T-helper 17 cell (primary cell): ENCODE measurements at regions not wholly inside any gene's neighbourhood (a gene's known extent, or its start where the extent isn't known, plus 50 kb on each side); places are given as distances from the start of the nearest gene placed in this dataset.
"Not testable (repeated sequence)": the region's sequence is repeated elsewhere in the genome, so short reads cannot be mapped to it uniquely, and the experiment has no call there.

Source experiments
- ATAC-seq: fragments of 150-1000 bp; cut with Tn5 transposase; 2 replicates; pipeline ENCODE4 v1.10.0; 2021; ENCODE audit warnings: mild to moderate bottlenecking, moderate library complexity
- DNase-seq, 3 donors: peaks; one replicate each; pipeline versions ENCODE4 v3.0.0 to v3.0.0-alpha.2; 2020 to 2021
- H3K9me3 ChIP-seq: one replicate; pipeline ENCODE4 v1.7.0; 2013; ENCODE audit warnings: low read length, mild to moderate bottlenecking; ENCODE audit not compliant: control insufficient read depth, poor library complexity, severe bottlenecking
- H3K27ac Mint-ChIP-seq: one replicate; pipeline ENCODE4 v1.8.0; 2022; ENCODE audit warnings: mild to moderate bottlenecking, moderate library complexity, mixed read lengths
- H3K27me3 Mint-ChIP-seq: one replicate; pipeline ENCODE4 v1.8.0; 2022; ENCODE audit warnings: mixed read lengths
- H3K36me3 Mint-ChIP-seq: one replicate; pipeline ENCODE4 v1.8.0; 2022; ENCODE audit warnings: low read depth, mixed read lengths
- H3K4me1 Mint-ChIP-seq: one replicate; pipeline ENCODE4 v1.8.0; 2022; ENCODE audit warnings: mild to moderate bottlenecking, mixed read lengths
- H3K4me3 Mint-ChIP-seq: one replicate; pipeline ENCODE4 v1.8.0; 2022; ENCODE audit warnings: mild to moderate bottlenecking, moderate library complexity, mixed read lengths

GRCh38 chr3:43795491-43795890 is 104.8 kb downstream of the ABHD5 start:
- no peak overlapping the region for H3K4me3 Mint-ChIP-seq
- H3K9me3 ChIP-seq: no peaks in the 10 kb centered on the region
- H3K4me1 Mint-ChIP-seq: no peaks in the 10 kb centered on the region
- H3K27me3 Mint-ChIP-seq: peaks cover 36% of the 10 kb centered on the region
- H3K36me3 Mint-ChIP-seq: peaks cover 7% of the 10 kb centered on the region
- H3K27ac Mint-ChIP-seq: no peak overlapping the region
- ATAC-seq: no peak
- DNase-seq: no peak

GRCh38 chr3:43796041-43796596 is 105.4 kb downstream of the ABHD5 start:
- peaks cover 6% of the 10 kb centered on the region for H3K36me3 Mint-ChIP-seq
- no peaks in the 10 kb centered on the region for H3K9me3 ChIP-seq
- no peak overlapping the region for H3K4me3 Mint-ChIP-seq
- DNase-seq (no peak), ATAC-seq (no peak)
- no peak overlapping the region for H3K27ac Mint-ChIP-seq
- H3K27me3 Mint-ChIP-seq: peaks cover 34% of the 10 kb centered on the region
- no peaks in the 10 kb centered on the region for H3K4me1 Mint-ChIP-seq

DNA sequence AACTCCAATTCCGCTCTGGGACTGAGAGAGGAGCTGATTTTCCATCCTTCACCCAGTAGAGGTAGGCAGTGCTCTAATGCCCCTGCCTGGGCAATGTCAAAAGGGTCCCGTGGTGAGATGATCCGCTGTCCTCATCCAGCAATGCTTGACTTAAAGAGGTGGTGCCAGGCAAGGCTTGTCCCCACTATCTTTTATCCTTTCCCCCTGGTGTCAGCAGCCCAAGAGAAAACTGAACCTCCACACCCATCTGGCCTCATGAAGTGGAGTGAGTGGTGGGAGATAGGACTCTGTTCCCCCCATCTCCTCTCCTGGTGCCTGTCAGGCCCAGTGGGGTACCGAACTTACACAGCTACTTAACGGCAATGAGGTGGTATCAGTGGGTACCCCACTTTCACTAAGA is 107.1 kb downstream of the ABHD5 start:
- H3K4me3 Mint-ChIP-seq: no peak overlapping the region
- H3K36me3 Mint-ChIP-seq: peaks cover 2% of the 10 kb centered on the region
- H3K9me3 ChIP-seq: no peaks in the 10 kb centered on the region
- ATAC-seq (no peak), DNase-seq (no peak)
- H3K27me3 Mint-ChIP-seq: peaks cover 23% of the 10 kb centered on the region
- no peak overlapping the region for H3K27ac Mint-ChIP-seq
- H3K4me1 Mint-ChIP-seq: no peaks in the 10 kb centered on the region

- Mint-ChIP-seq H3K4me1 (no peaks in the 10 kb centered on the region), H3K36me3 (no peaks in the 10 kb centered on the region), H3K27me3 (peaks cover 4% of the 10 kb centered on the region), H3K4me3 (no peak overlapping the region), H3K27ac (no peak overlapping the region)
- H3K9me3 ChIP-seq: no peaks in the 10 kb centered on the region
- DNase-seq (no peak), ATAC-seq (no peak)
Observed at GRCh38 chr3:43810797-43811196, 120.1 kb downstream of the ABHD5 start.

DNA sequence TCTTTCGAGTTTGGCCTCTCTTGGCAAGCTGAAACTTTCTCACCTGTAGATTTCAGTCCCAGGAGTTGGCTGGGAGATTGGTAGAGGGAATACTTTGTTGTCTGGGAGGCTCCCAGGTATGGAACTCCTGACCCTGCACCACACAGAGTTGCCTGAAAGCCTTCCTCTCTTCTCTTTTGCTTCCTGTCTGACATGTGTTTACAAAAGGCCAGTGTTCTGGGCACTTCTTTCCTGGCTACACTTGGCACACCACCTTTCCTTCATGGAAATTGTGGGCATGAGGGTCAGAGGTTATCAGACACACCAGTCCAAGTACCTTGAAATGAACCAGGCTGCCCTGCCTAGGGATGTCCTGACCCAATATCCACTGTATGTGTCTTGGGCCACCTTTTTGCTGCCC is 123.7 kb downstream of the ABHD5 start:
- no peaks in the 10 kb centered on the region for H3K9me3 ChIP-seq
- no peaks in the 10 kb centered on the region for H3K27me3 Mint-ChIP-seq
- ATAC-seq: no peak
- H3K4me1 Mint-ChIP-seq: peaks cover 4% of the 10 kb centered on the region
- no peak overlapping the region for H3K4me3 Mint-ChIP-seq
- DNase-seq: no peak
- H3K27ac Mint-ChIP-seq: no peak overlapping the region
- H3K36me3 Mint-ChIP-seq: no peaks in the 10 kb centered on the region

- H3K4me3 Mint-ChIP-seq: no peak overlapping the region
- H3K27me3 Mint-ChIP-seq: peaks cover 4% of the 10 kb centered on the region
- H3K27ac Mint-ChIP-seq: no peak overlapping the region
- no peaks in the 10 kb centered on the region for H3K36me3 Mint-ChIP-seq
- peaks cover 4% of the 10 kb centered on the region for H3K4me1 Mint-ChIP-seq
- H3K9me3 ChIP-seq: no peaks in the 10 kb centered on the region
- ATAC-seq (no peak), DNase-seq (no peak)
Observed at GRCh38 chr3:43816372-43816771, 125.6 kb downstream of the ABHD5 start.

GRCh38 chr3:43817064-43817463 is 126.3 kb downstream of the ABHD5 start:
- Mint-ChIP-seq H3K4me3 (no peak overlapping the region), H3K36me3 (no peaks in the 10 kb centered on the region), H3K27me3 (peaks cover 7% of the 10 kb centered on the region), H3K4me1 (peaks cover 4% of the 10 kb centered on the region), H3K27ac (peak overlapping the region; percentile 12)
- no peak for DNase-seq
- H3K9me3 ChIP-seq: no peaks in the 10 kb centered on the region
- ATAC-seq: no peak

- no peak overlapping the region for H3K27ac Mint-ChIP-seq
- no peak for ATAC-seq
- H3K9me3 ChIP-seq: no peaks in the 10 kb centered on the region
Observed at GRCh38 chr3:43817825-43818224, 127.1 kb downstream of the ABHD5 start.

DNA sequence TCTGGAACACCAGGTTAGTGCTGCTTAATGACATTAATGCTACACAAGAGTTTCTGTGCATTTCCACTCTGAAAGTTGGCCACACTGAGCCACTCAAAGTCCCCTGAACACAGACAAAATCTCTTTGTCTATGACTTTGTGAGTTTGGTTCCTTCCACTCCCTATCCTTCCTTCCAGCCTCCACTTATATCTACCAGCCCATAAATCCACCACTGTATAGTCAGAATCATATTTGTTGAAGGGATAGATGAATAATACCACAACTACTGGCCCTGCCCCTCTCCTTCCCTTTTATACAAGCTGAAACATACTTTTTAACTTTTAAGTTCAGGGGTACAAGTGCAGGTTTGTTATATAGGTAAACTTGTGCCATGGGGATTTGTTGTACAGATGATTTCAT is 127.5 kb downstream of the ABHD5 start:
- Mint-ChIP-seq H3K4me1 (peaks cover 4% of the 10 kb centered on the region), H3K27me3 (peaks cover 7% of the 10 kb centered on the region), H3K27ac (no peak overlapping the region), H3K4me3 (no peak overlapping the region), H3K36me3 (no peaks in the 10 kb centered on the region)
- no peaks in the 10 kb centered on the region for H3K9me3 ChIP-seq
- no peak for DNase-seq
- ATAC-seq: no peak

More at GRCh38 chr3:43817825-43818224, 127.1 kb downstream of the ABHD5 start:
- peaks cover 7% of the 10 kb centered on the region for H3K27me3 Mint-ChIP-seq
- peaks cover 4% of the 10 kb centered on the region for H3K4me1 Mint-ChIP-seq
- H3K36me3 Mint-ChIP-seq: no peaks in the 10 kb centered on the region
- DNase-seq: no peak
- no peak overlapping the region for H3K4me3 Mint-ChIP-seq

DNA sequence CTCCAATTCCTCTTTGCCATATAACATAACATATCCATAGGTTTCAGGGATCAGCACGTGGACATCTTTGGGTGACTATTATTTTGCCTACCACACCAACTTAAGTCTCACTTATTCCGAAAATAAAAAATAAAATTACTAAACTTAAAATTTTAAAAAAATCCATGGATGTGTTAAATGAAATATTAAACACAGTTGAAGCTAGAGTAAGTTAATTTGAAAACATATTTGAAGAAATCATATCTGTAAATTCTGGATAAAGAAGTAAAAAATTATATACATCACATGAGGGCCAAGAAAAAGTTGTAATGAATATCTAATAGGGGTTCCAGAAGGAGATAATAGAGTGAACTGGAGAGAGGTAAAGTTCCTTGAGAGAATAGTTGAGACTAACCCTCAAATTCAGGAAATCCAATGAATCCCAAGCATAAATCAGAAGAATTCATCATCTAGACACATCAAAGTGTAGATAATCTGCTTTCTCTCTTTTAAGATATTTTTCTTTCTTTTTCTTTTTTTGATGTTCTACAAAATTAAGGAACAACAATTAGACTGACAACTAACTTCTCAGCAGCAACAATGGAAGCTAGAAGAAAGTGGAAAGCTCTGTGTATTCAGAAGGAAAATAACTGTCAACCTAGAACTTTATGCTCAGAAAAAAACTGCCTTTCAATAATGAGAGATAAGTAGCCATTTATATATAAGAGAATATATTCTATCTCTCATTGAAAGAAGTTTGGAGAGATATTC is 147.4 kb downstream of the ABHD5 start:
- H3K4me1 Mint-ChIP-seq: peaks cover 2% of the 10 kb centered on the region
- no peak overlapping the region for H3K4me3 Mint-ChIP-seq
- DNase-seq (no peak), ATAC-seq (no peak)
- no peaks in the 10 kb centered on the region for H3K36me3 Mint-ChIP-seq
- peaks cover 27% of the 10 kb centered on the region for H3K27me3 Mint-ChIP-seq
- no peak overlapping the region for H3K27ac Mint-ChIP-seq
- no peaks in the 10 kb centered on the region for H3K9me3 ChIP-seq

DNA sequence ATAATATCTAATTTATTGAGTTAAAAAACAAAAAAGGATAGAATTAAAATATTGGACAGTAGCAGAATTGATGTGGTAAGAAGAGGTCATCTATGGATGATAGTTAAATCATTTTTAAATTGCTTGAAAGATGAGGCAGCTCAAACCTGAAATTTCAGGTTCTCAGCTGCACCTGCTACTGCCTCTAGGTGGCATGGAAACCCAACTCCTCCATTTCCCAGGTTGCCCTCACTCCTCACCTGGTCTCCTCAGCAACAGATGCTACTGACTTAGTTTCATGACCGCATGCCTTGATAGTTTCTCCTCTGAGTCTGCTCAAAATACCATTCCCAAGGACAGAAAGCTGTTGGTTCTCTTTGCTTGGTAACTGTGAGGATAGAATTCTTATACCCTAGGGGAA is 148.1 kb downstream of the ABHD5 start:
- H3K27me3 Mint-ChIP-seq: peaks cover 23% of the 10 kb centered on the region
- no peak overlapping the region for H3K27ac Mint-ChIP-seq
- H3K4me3 Mint-ChIP-seq: no peak overlapping the region
- no peaks in the 10 kb centered on the region for H3K9me3 ChIP-seq
- DNase-seq (no peak), ATAC-seq (no peak)
- no peaks in the 10 kb centered on the region for H3K4me1 Mint-ChIP-seq
- H3K36me3 Mint-ChIP-seq: no peaks in the 10 kb centered on the region

DNA sequence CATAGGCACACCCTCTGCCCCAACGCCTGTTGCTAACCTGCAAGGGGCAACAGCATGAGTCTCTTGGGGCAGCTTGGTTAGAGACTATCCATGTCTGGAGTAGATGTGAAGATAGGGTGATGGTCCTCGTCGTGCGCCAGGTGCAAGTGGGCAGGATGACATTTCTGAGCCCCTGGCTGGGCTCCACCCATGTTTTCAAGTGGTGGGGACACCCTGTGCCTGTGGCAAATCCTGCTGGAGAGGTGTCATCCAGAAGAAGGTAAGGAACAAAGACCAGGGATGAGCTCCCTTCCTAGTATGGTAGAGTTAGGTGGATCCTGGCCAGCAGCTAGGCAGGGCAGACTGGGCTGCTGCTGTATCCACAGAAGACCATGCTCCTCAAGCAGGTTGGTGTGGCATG is 152.6 kb downstream of the ABHD5 start:
- Mint-ChIP-seq H3K27me3 (peaks cover 5% of the 10 kb centered on the region), H3K36me3 (no peaks in the 10 kb centered on the region), H3K4me3 (no peak overlapping the region), H3K27ac (no peak overlapping the region), H3K4me1 (no peaks in the 10 kb centered on the region)
- ATAC-seq: no peak
- H3K9me3 ChIP-seq: no peaks in the 10 kb centered on the region
- no peak for DNase-seq

DNA sequence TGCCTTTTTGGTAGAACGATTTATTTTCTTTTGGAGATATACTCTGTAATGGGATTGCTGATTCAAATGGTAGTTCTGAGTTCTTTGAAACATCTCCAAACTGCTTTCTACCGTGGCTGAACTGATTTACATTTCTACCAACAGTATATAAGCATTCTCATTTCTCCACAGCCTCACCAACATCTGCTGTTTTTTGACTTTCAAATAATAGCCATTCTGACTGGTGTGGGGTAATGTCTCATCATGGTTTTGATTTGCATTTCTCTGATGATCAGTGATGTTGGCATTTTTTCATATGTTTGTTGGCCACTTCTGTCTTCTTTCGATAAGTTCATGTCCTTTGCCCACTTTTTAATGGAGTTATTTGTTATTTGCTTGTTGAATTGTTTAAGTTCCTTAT is 154.0 kb downstream of the ABHD5 start:
- no peaks in the 10 kb centered on the region for H3K36me3 Mint-ChIP-seq
- H3K27ac Mint-ChIP-seq: no peak overlapping the region
- peaks cover 5% of the 10 kb centered on the region for H3K27me3 Mint-ChIP-seq
- DNase-seq: no peak
- no peaks in the 10 kb centered on the region for H3K9me3 ChIP-seq
- no peaks in the 10 kb centered on the region for H3K4me1 Mint-ChIP-seq
- no peak overlapping the region for H3K4me3 Mint-ChIP-seq
- ATAC-seq: no peak

- not testable (repeated sequence) for H3K4me1 Mint-ChIP-seq, ATAC-seq, H3K27me3 Mint-ChIP-seq, H3K27ac Mint-ChIP-seq, H3K36me3 Mint-ChIP-seq, DNase-seq, H3K4me3 Mint-ChIP-seq, H3K9me3 ChIP-seq
Observed at GRCh38 chr3:43845553-43845952, 154.8 kb downstream of the ABHD5 start.
